HepG2 (cell line): ENCODE measurements at regions not wholly inside any gene's neighbourhood (a gene's known extent, or its start where the extent isn't known, plus 50 kb on each side); places are given as distances from the start of the nearest gene placed in this dataset.

ENCODE experiments used
- ATAC-seq: fragments of 200-7000 bp; cut with Tn5 transposase; 3 replicates; pipeline ENCODE4 v1.9.1; 2020; ENCODE audit warnings: mild to moderate bottlenecking, moderate library complexity
- BruUV-seq: library from RNA; stranded (reverse); fragments of 400-500 nt; replicated peaks from 2 replicates; lab custom pipeline; 2021; lab: Mats Ljungman, UMichigan
- CTCF ChIA-PET: fragments of 300-600 bp; formaldehyde crosslinking; extraction: SDS; loops from one replicate; lab custom pipeline; 2021; ENCODE audit warnings: low total read pairs, inconsistent platforms, low intra/inter-chr PET ratio; lab: Yijun Ruan, JAX
- POLR2A ChIA-PET: fragments of 350-600 bp; sonication (Branson Sonifier 250); formaldehyde crosslinking; loops from one replicate; lab custom pipeline; 2020; ENCODE audit warnings: antibody characterized with exemption, inconsistent platforms; lab: Yijun Ruan, JAX
- DNase-seq: peaks from one replicate; pipeline ENCODE4 v3.0.0-alpha.2; 2015; ENCODE audit warnings: low spot score
- FAIRE-seq: peaks from 3 replicates; lab custom pipeline; 2011; peaks lifted over from hg19 to GRCh38; lab: Jason Lieb, UNC
- H2AFZ ChIP-seq: one replicate; pipeline ENCODE4 v1.6.1; 2011; ENCODE audit warnings: low read length, inconsistent platforms
- H3K27ac ChIP-seq: fragments of 300-600 bp; 3 replicates; pipeline ENCODE4 v1.8.0; 2011; ENCODE audit warnings: mixed run types, mild to moderate bottlenecking, mixed read lengths, low read length, inconsistent platforms; ENCODE audit not compliant: insufficient read depth; ENCODE audit errors: extremely low read length
- H3K27me3 ChIP-seq, 2 experiments: fragments of 200-600 bp in 1 of 2; 2 replicates in 1 of 2; 3 replicates in 1 of 2; pipeline versions ENCODE4 v1.6.0 to v1.8.0; 2011; ENCODE audit warnings: low read length in 2 of 2, mild to moderate bottlenecking in 2 of 2, moderate library complexity in 2 of 2, inconsistent platforms in 1 of 2; ENCODE audit not compliant: insufficient read depth in 2 of 2, control insufficient read depth in 1 of 2
- H3K36me3 ChIP-seq, 2 experiments: fragments of 200-600 bp in 1 of 2; replicated peaks in 1 of 2; 2 replicates in 1 of 2; 3 replicates in 1 of 2; pipeline versions ENCODE4 v1.5.1 to v1.8.0; 2011; ENCODE audit warnings: low read length in 2 of 2, inconsistent platforms in 1 of 2; ENCODE audit not compliant: insufficient read depth in 2 of 2, control insufficient read depth in 1 of 2
- H3K4me1 ChIP-seq: 2 replicates; pipeline ENCODE4 v1.5.1; 2012; ENCODE audit warnings: low read length, inconsistent platforms; ENCODE audit not compliant: insufficient read depth
- H3K4me2 ChIP-seq: 2 replicates; pipeline ENCODE4 v1.6.0; 2011; ENCODE audit warnings: low read depth, low read length, inconsistent platforms
- H3K4me3 ChIP-seq, 3 experiments: fragments of 200-600 bp in 1 of 3; sonication (generic), shearing (Covaris generic) in 1 of 3; replicated peaks in 1 of 3; 2 replicates each; pipeline ENCODE4 v1.5.1; 2011 to 2016; ENCODE audit warnings: low read length in 3 of 3, inconsistent platforms in 2 of 3, low read depth in 2 of 3, mild to moderate bottlenecking in 2 of 3, control low read depth in 1 of 3, mixed read lengths in 1 of 3; ENCODE audit not compliant: insufficient read depth in 1 of 3
- H3K79me2 ChIP-seq: one replicate; pipeline ENCODE4 v1.6.1; 2011; ENCODE audit warnings: low read length, inconsistent platforms; ENCODE audit not compliant: insufficient read depth
- H3K9ac ChIP-seq: 2 replicates; pipeline ENCODE4 v1.6.0; 2011; ENCODE audit warnings: mild to moderate bottlenecking, low read depth, low read length, inconsistent platforms; ENCODE audit not compliant: insufficient read depth
- H3K9me3 ChIP-seq: 2 replicates; pipeline ENCODE4 v1.5.1; 2012; ENCODE audit warnings: mild to moderate bottlenecking, low read length
- H4K20me1 ChIP-seq: 2 replicates; pipeline ENCODE4 v1.6.0; 2011; ENCODE audit warnings: inconsistent platforms, mild to moderate bottlenecking, low read length, moderate library complexity; ENCODE audit not compliant: insufficient read depth
- CHD2 ChIP-seq: IDR thresholded peaks from 2 replicates; pipeline ENCODE4 v1.6.1; 2011; ENCODE audit warnings: low read depth, low read length, improper control_type of control experiment
- HMG20B ChIP-seq: conservative IDR thresholded peaks from 2 replicates; pipeline ENCODE4 v1.6.1; 2016; ENCODE audit warnings: missing genetic modification reagents, missing compliant biosample characterization
- KMT2A ChIP-seq: sonication (generic); formaldehyde crosslinking; IDR thresholded peaks from 2 replicates; pipeline ENCODE4 v1.4.0; 2020; ENCODE audit warnings: missing genetic modification reagents
- MXD4 ChIP-seq: IDR thresholded peaks from 2 replicates; pipeline ENCODE4 v1.6.1; 2016; ENCODE audit warnings: mild to moderate bottlenecking, missing biosample characterization, missing genetic modification reagents
- SNAPC4 ChIP-seq: sonication (generic); formaldehyde crosslinking; IDR thresholded peaks from 2 replicates; pipeline ENCODE4 v1.4.0; 2020; ENCODE audit warnings: mild to moderate bottlenecking, missing genetic modification reagents
- STAG1 ChIP-seq: sonication (generic); formaldehyde crosslinking; IDR thresholded peaks from 2 replicates; pipeline ENCODE4 v1.4.0; 2020; ENCODE audit warnings: missing genetic modification reagents
- TRIM22 ChIP-seq: fragments of 450-650 bp; IDR thresholded peaks from 2 replicates; pipeline ENCODE4 v1.6.1; 2017
- ZKSCAN1 ChIP-seq: fragments of 150-350 bp; IDR thresholded peaks from 2 replicates; pipeline ENCODE4 v1.6.1; 2014; ENCODE audit warnings: low read length
- ZKSCAN5 ChIP-seq: sonication (generic); formaldehyde crosslinking; IDR thresholded peaks from 2 replicates; pipeline ENCODE4 v1.5.1; 2020; ENCODE audit warnings: mild to moderate bottlenecking, missing genetic modification reagents
- ZNF274 ChIP-seq: sonication (generic); formaldehyde crosslinking; IDR thresholded peaks from 2 replicates; pipeline ENCODE4 v1.5.1; 2020; ENCODE audit warnings: mild to moderate bottlenecking, missing genetic modification reagents
- ZNF609 ChIP-seq: sonication (generic); formaldehyde crosslinking; IDR thresholded peaks from 2 replicates; pipeline ENCODE4 v1.4.0; 2020; ENCODE audit warnings: mild to moderate bottlenecking, missing genetic modification reagents, borderline replicate concordance
- WGBS: methylation state at CpG from one replicate; pipeline ENCODE4 v1.1.6; 2017; ENCODE audit warnings: low lambda C conversion rate; 5-methylcytosine and 5-hydroxymethylcytosine counted together
- in situ Hi-C: cut with HindIII; loops from 2 replicates; pipeline ENCODE4 v1.10.0; 2017; ENCODE audit warnings: low pct_unique_long_range_greater_than_20kb; ENCODE audit not compliant: extremely low pct_ligation_motif_present
- intact Hi-C: fragments of 100-400 bp; cut with micrococcal nuclease; formaldehyde crosslinking; loops from one replicate; pipeline ENCODE4 v1.10.0; 2022; ENCODE audit not compliant: unreplicated experiment

DNA sequence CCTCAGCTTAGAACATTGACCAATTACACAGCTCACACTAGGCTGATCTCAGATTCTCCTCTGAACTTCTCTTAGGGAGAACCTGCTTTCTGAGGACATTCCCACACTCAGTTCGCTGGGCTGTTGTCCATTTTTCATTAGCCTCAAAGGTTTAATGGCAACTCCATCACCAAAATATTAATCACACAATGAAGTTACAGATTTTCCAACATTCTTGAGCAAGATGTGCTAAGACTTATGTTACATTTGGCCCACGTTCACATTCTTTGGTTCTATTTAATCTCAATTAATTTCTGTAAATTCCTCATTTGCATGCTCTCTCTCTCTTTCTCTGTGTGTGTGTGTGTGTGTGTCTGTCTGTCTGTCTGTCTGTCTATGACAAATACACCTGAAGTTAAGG, 82.3 kb upstream of the EDNRA start (continued):
- TF ChIP-seq SNAPC4 (no peak), ZKSCAN1 (no peak), KMT2A (CRISPR knock-in tag) (no peak), HMG20B (CRISPR knock-in tag) (no peak), TRIM22 (no peak)

DNA sequence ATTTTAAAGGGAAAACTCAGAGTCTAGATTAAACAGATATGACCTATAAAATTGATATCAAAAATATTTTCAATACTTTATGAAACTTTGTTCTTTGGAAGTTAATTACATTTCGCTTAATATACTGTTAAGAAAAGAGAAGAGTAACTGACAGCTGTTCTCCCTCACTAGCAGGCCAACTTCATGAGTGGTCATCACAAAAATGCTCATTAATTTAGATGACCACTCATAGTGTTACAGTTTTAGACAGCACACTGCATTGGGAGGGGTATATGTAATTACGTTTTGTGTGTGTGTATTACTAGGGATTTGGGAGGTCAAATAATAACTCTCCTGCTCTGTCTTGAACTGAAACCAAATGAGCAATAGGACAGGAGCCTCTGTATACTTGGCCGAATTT, 80.2 kb upstream of the EDNRA start:
- H3K4me3 ChIP-seq: no peak overlapping the region
- no peaks in the 10 kb centered on the region for H3K9me3 ChIP-seq
- no peaks in the 10 kb centered on the region for H4K20me1 ChIP-seq
- in situ Hi-C loops (no loop called here), intact Hi-C loops (no loop called here)
- no peak overlapping the region for H3K27ac ChIP-seq
- H2AFZ ChIP-seq: no peak overlapping the region
- FAIRE-seq: no peak
- no peak for ATAC-seq
- DNase-seq: no peak
- no peaks in the 10 kb centered on the region for H3K36me3 ChIP-seq
- CTCF ChIA-PET: no interaction called here
- no peak overlapping the region for H3K4me2 ChIP-seq
- WGBS: 0% methylated on average over 2 of the region's 3 CpGs
- POLR2A ChIA-PET: no interaction called here
- H3K79me2 ChIP-seq: no peaks in the 10 kb centered on the region
- peaks cover 11% of the 10 kb centered on the region; the same call in 1 of the 2 replicates for H3K4me1 ChIP-seq
- no TSS peak for BruUV-seq
- H3K9ac ChIP-seq: no peak overlapping the region
- H3K27me3 ChIP-seq: no peaks in the 10 kb centered on the region
- TF ChIP-seq ZKSCAN5 (CRISPR knock-in tag): no peak
- no peak for TF ChIP-seq STAG1
- TF ChIP-seq ZNF609: no peak
- no peak for TF ChIP-seq MXD4
- TF ChIP-seq CHD2: no peak
- no peak for TF ChIP-seq ZNF274
